ENCODE measurements at regions not wholly inside any gene's neighbourhood (a gene's known extent, or its start where the extent isn't known, plus 50 kb on each side); places are given as distances from the start of the nearest gene placed in this dataset.

- Histone ChIP-seq H3K27ac (ENCODE audit: low read depth in 1 of 2, low read length in 1 of 2) (peak overlapping the region; percentile 50 to 78), H3K9me3 (ENCODE audit: control insufficient read depth in 4 of 4, insufficient read depth in 3 of 4, low read length in 3 of 4) (no peaks in the 10 kb centered on the region), H3K9ac (ENCODE audit: insufficient read depth in 1 of 2, low read length in 2 of 2) (peak overlapping the region in 1 of 2 donors; percentile 44), H3K36me3 (ENCODE audit: control insufficient read depth in 4 of 4, insufficient read depth in 4 of 4, low read length in 4 of 4) (no peaks in the 10 kb centered on the region), H3K4me3 (no peak overlapping the region), H3K27me3 (ENCODE audit: control insufficient read depth in 3 of 3, insufficient read depth in 3 of 3, low read length in 2 of 3) (no peaks in the 10 kb centered on the region), H3K4me1 (ENCODE audit: control insufficient read depth in 5 of 5, insufficient read depth in 5 of 5, low read length in 5 of 5) (peaks cover 13 to 47% (median 14%) of the 10 kb centered on the region in 5 donors)
- no peak for TF ChIP-seq CTCF (IDR thresholded peaks at IDR 0.05; ENCODE audit: control extremely low read depth, extremely low read depth)
- no peak for DNase-seq
- no peak for ATAC-seq (ENCODE audit: insufficient read depth, low FRiP score)
- 57 to 69% methylated on average over 3 of the region's 3 CpGs for WGBS, 2 donors
Measured at GRCh38 chr21:38925478-38925877, 119.7 kb downstream of the ETS2 start.

DNA sequence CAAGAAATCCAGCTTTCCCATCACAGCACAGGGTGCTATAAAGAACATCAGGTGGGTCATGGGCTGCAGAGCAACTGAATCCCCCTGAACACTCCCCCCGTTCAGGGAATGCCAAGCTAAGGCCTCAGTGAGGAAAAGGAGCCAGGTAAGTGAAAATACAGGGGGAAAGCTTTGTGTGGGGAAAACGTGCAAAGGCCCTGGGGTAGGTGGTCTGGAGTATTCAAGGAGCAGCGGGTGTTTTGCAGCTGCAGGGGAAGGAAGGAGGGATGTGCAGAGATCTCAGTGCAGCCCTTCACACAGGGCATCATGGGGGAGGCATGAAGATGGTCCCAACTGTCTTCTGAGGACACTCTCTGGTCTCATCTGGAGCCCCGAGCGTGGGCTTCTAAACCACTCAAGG, 119.2 kb downstream of the ETS2 start:
- H3K4me3 ChIP-seq = no peak overlapping the region
- peaks cover 9 to 43% (median 14%) of the 10 kb centered on the region in 5 donors for H3K4me1 ChIP-seq (ENCODE audit: control insufficient read depth in 5 of 5, insufficient read depth in 5 of 5, low read length in 5 of 5)
- H3K9ac ChIP-seq (ENCODE audit: insufficient read depth in 1 of 2, low read length in 2 of 2) = peak overlapping the region in 1 of 2 donors; percentile 44
- DNase-seq (no peak), ATAC-seq (ENCODE audit: insufficient read depth, low FRiP score) (no peak)
- H3K36me3 ChIP-seq (ENCODE audit: control insufficient read depth in 4 of 4, insufficient read depth in 4 of 4, low read length in 4 of 4) = no peaks in the 10 kb centered on the region
- WGBS, 2 donors = 93 to 98% methylated on average over 5 of the region's 5 CpGs
- no peaks in the 10 kb centered on the region for H3K9me3 ChIP-seq (ENCODE audit: control insufficient read depth in 4 of 4, insufficient read depth in 3 of 4, low read length in 3 of 4)
- H3K27ac ChIP-seq (ENCODE audit: low read depth in 1 of 2, low read length in 1 of 2) = peak overlapping the region in 1 of 2 donors; percentile 50
- no peaks in the 10 kb centered on the region for H3K27me3 ChIP-seq (ENCODE audit: control insufficient read depth in 3 of 3, insufficient read depth in 3 of 3, low read length in 2 of 3)
- no peak for TF ChIP-seq CTCF (IDR thresholded peaks at IDR 0.05; ENCODE audit: control extremely low read depth, extremely low read depth)

GRCh38 chr21:38923429-38923828, 117.7 kb downstream of the ETS2 start:
- ATAC-seq (ENCODE audit: insufficient read depth, low FRiP score) (no peak), DNase-seq (no peak)
- Histone ChIP-seq H3K27me3 (ENCODE audit: control insufficient read depth in 3 of 3, insufficient read depth in 3 of 3, low read length in 2 of 3) (no peaks in the 10 kb centered on the region), H3K36me3 (ENCODE audit: control insufficient read depth in 4 of 4, insufficient read depth in 4 of 4, low read length in 4 of 4) (no peaks in the 10 kb centered on the region), H3K4me3 (no peak overlapping the region), H3K9me3 (ENCODE audit: control insufficient read depth in 4 of 4, insufficient read depth in 3 of 4, low read length in 3 of 4) (no peaks in the 10 kb centered on the region), H3K27ac (ENCODE audit: low read depth in 1 of 2, low read length in 1 of 2) (no peak overlapping the region), H3K9ac (ENCODE audit: insufficient read depth in 1 of 2, low read length in 2 of 2) (no peak overlapping the region), H3K4me1 (ENCODE audit: control insufficient read depth in 5 of 5, insufficient read depth in 5 of 5, low read length in 5 of 5) (peaks cover 7 to 30% (median 14%) of the 10 kb centered on the region in 5 donors)
- 90 to 95% methylated on average over 4 of the region's 4 CpGs for WGBS, 2 donors
- TF ChIP-seq CTCF (IDR thresholded peaks at IDR 0.05; ENCODE audit: control extremely low read depth, extremely low read depth) = no peak

All from lung (tissue), 11 donors.